ENCODE measurements at regions not wholly inside any gene's neighbourhood (a gene's known extent, or its start where the extent isn't known, plus 50 kb on each side); places are given as distances from the start of the nearest gene placed in this dataset.

GRCh38 chr2:200013906-200014305, 58.5 kb downstream of the MAIP1 start:
- no peaks in the 10 kb centered on the region for H3F3A ChIP-seq (ENCODE audit: insufficient read depth, low read length)
- H3K9me2 ChIP-seq (ENCODE audit: low read depth, low read length), result no peaks in the 10 kb centered on the region
- no peak overlapping the region for H3K9ac ChIP-seq (ENCODE audit: low read length)
- H3K27ac ChIP-seq (ENCODE audit: low read depth, low read length, poor library complexity, severe bottlenecking), result no peak overlapping the region
- no peaks in the 10 kb centered on the region for H3K9me3 ChIP-seq (ENCODE audit: low read length)
- no peaks in the 10 kb centered on the region for H3K4me1 ChIP-seq (ENCODE audit: insufficient read depth, low read length, severe bottlenecking)
- no peak overlapping the region for H3K4me2 ChIP-seq (ENCODE audit: low read length)
- H3K36me3 ChIP-seq (ENCODE audit: insufficient read depth, low read length), result no peaks in the 10 kb centered on the region
- H4K20me1 ChIP-seq (ENCODE audit: insufficient read depth, low read length), result no peaks in the 10 kb centered on the region
- H2AFZ ChIP-seq (ENCODE audit: low read length), result no peak overlapping the region
- TF ChIP-seq CTCF (IDR thresholded peaks at IDR 0.05; ENCODE audit: low read length) (no peak), EZH2 (IDR thresholded peaks at IDR 0.05; ENCODE audit: borderline replicate concordance, low read length) (no peak)
- H3K79me2 ChIP-seq (ENCODE audit: insufficient read depth, low read length), result no peaks in the 10 kb centered on the region
- H3K4me3 ChIP-seq (ENCODE audit: low read depth, low read length, poor library complexity, severe bottlenecking), result no peak overlapping the region
- no peaks in the 10 kb centered on the region for H3K27me3 ChIP-seq (ENCODE audit: insufficient read depth, low read length)

GRCh38 chr2:200021449-200022114, 66.2 kb downstream of the MAIP1 start:
- no peak overlapping the region for H3K4me3 ChIP-seq (ENCODE audit: low read depth, low read length, poor library complexity, severe bottlenecking)
- no peaks in the 10 kb centered on the region for H3K4me1 ChIP-seq (ENCODE audit: insufficient read depth, low read length, severe bottlenecking)
- H2AFZ ChIP-seq (ENCODE audit: low read length), result no peak overlapping the region
- no peak overlapping the region for H3K27ac ChIP-seq (ENCODE audit: low read depth, low read length, poor library complexity, severe bottlenecking)
- no peaks in the 10 kb centered on the region for H3K36me3 ChIP-seq (ENCODE audit: insufficient read depth, low read length)
- H3K27me3 ChIP-seq (ENCODE audit: insufficient read depth, low read length), result no peaks in the 10 kb centered on the region
- no peaks in the 10 kb centered on the region for H3K79me2 ChIP-seq (ENCODE audit: insufficient read depth, low read length)
- no peaks in the 10 kb centered on the region for H3K9me2 ChIP-seq (ENCODE audit: low read depth, low read length)
- no peak overlapping the region for H3K9ac ChIP-seq (ENCODE audit: low read length)
- TF ChIP-seq EZH2 (IDR thresholded peaks at IDR 0.05; ENCODE audit: borderline replicate concordance, low read length) (no peak), CTCF (IDR thresholded peaks at IDR 0.05; ENCODE audit: low read length) (no peak)
- H3F3A ChIP-seq (ENCODE audit: insufficient read depth, low read length), result no peaks in the 10 kb centered on the region
- no peaks in the 10 kb centered on the region for H3K9me3 ChIP-seq (ENCODE audit: low read length)
- no peak overlapping the region for H3K4me2 ChIP-seq (ENCODE audit: low read length)
- H4K20me1 ChIP-seq (ENCODE audit: insufficient read depth, low read length), result no peaks in the 10 kb centered on the region

- Histone ChIP-seq H2AFZ (ENCODE audit: low read length) (no peak overlapping the region), H3K9me2 (ENCODE audit: low read depth, low read length) (no peaks in the 10 kb centered on the region), H3K79me2 (ENCODE audit: insufficient read depth, low read length) (no peaks in the 10 kb centered on the region), H3K36me3 (ENCODE audit: insufficient read depth, low read length) (no peaks in the 10 kb centered on the region), H3K9ac (ENCODE audit: low read length) (no peak overlapping the region), H3K4me1 (ENCODE audit: insufficient read depth, low read length, severe bottlenecking) (no peaks in the 10 kb centered on the region), H3F3A (ENCODE audit: insufficient read depth, low read length) (no peaks in the 10 kb centered on the region), H3K9me3 (ENCODE audit: low read length) (no peaks in the 10 kb centered on the region), H3K4me3 (ENCODE audit: low read depth, low read length, poor library complexity, severe bottlenecking) (no peak overlapping the region), H4K20me1 (ENCODE audit: insufficient read depth, low read length) (no peaks in the 10 kb centered on the region), H3K27me3 (ENCODE audit: insufficient read depth, low read length) (no peaks in the 10 kb centered on the region), H3K27ac (ENCODE audit: low read depth, low read length, poor library complexity, severe bottlenecking) (no peak overlapping the region), H3K4me2 (ENCODE audit: low read length) (no peak overlapping the region)
- no peak for TF ChIP-seq EZH2 (IDR thresholded peaks at IDR 0.05; ENCODE audit: borderline replicate concordance, low read length)
- no peak for TF ChIP-seq CTCF (IDR thresholded peaks at IDR 0.05; ENCODE audit: low read length)
These were observed 67.1 kb downstream of the MAIP1 start for GRCh38 chr2:200022511-200022910.

Measured in OCI-LY1 (cell line).